CD4-positive, alpha-beta T cell (primary cell): ENCODE measurements at regions not wholly inside any gene's neighbourhood (a gene's known extent, or its start where the extent isn't known, plus 50 kb on each side); places are given as distances from the start of the nearest gene placed in this dataset.

Experiments used
- ATAC-seq: fragments of 200-7000 bp; cut with Tn5 transposase; one replicate; pipeline ENCODE4 v1.10.0; 2022; ENCODE audit warnings: mild to moderate bottlenecking; ENCODE audit not compliant: poor library complexity
- CTCF ChIA-PET: fragments of 350-600 bp; sonication (Branson Sonifier 250); formaldehyde crosslinking; loops from one replicate; lab custom pipeline; 2021; ENCODE audit warnings: antibody characterized with exemption, inconsistent platforms; lab: Charles Lee
- POLR2A ChIA-PET: fragments of 350-600 bp; sonication (Branson Sonifier 250); formaldehyde crosslinking; loops from one replicate; lab custom pipeline; 2021; ENCODE audit warnings: antibody characterized with exemption, inconsistent platforms; lab: Charles Lee
- DNase-seq, 14 experiments: peaks; one replicate each; pipeline ENCODE4 v3.0.0-alpha.2; 2013 to 2020; ENCODE audit warnings: mixed read lengths in 2 of 14
- H3K27ac ChIP-seq, 2 donors: one replicate each; pipeline versions ENCODE4 v1.5.1 to v1.7.0; 2013; ENCODE audit warnings: low read length in 2 of 2, low read depth in 1 of 2, mild to moderate bottlenecking in 1 of 2
- H3K27me3 ChIP-seq, 2 experiments: 1 replicate in 1 of 2; 2 replicates in 1 of 2; pipeline versions ENCODE4 v1.6.1 to v1.7.0; 2013; ENCODE audit warnings: low read length in 2 of 2, control low read depth in 1 of 2, mild to moderate bottlenecking in 1 of 2, moderate library complexity in 1 of 2; ENCODE audit not compliant: insufficient read depth in 2 of 2, control insufficient read depth in 1 of 2
- H3K36me3 ChIP-seq: one replicate; pipeline ENCODE4 v1.6.1; 2013; ENCODE audit warnings: low read length, control low read depth; ENCODE audit not compliant: insufficient read depth
- H3K4me1 ChIP-seq: one replicate; pipeline ENCODE4 v1.6.1; 2013; ENCODE audit warnings: low read length, control low read depth; ENCODE audit not compliant: insufficient read depth
- H3K4me3 ChIP-seq: one replicate; pipeline ENCODE4 v1.5.1; 2013; ENCODE audit warnings: mild to moderate bottlenecking, low read length, moderate library complexity
- H3K9me3 ChIP-seq, 2 experiments: 1 replicate in 1 of 2; 2 replicates in 1 of 2; pipeline versions ENCODE4 v1.6.1 to v1.7.0; 2013; ENCODE audit warnings: low read length in 2 of 2, mild to moderate bottlenecking in 2 of 2, control low read depth in 1 of 2, moderate library complexity in 1 of 2; ENCODE audit not compliant: control insufficient read depth in 1 of 2, insufficient read depth in 1 of 2
- H3K27ac Mint-ChIP-seq: one replicate; pipeline ENCODE4 v1.8.0; 2020; ENCODE audit warnings: mixed read lengths
- H3K27me3 Mint-ChIP-seq: one replicate; pipeline ENCODE4 v1.8.0; 2021; ENCODE audit warnings: mixed read lengths
- H3K36me3 Mint-ChIP-seq: one replicate; pipeline ENCODE4 v1.8.0; 2021; ENCODE audit warnings: low read depth, mixed read lengths
- H3K4me1 Mint-ChIP-seq: one replicate; pipeline ENCODE4 v1.8.0; 2021; ENCODE audit warnings: low read depth, mixed read lengths
- H3K4me3 Mint-ChIP-seq: one replicate; pipeline ENCODE4 v1.8.0; 2020; ENCODE audit warnings: mild to moderate bottlenecking, mixed read lengths
- H3K9me3 Mint-ChIP-seq: one replicate; pipeline ENCODE4 v1.8.0; 2020; ENCODE audit warnings: mixed read lengths
- CTCF ChIP-seq: fragments of 200-600 bp; IDR thresholded peaks from one replicate; pipeline ENCODE4 v1.8.0; 2022; ENCODE audit warnings: antibody characterized with exemption, mild to moderate bottlenecking
- intact Hi-C, 2 experiments: fragments of 100-400 bp; cut with DNase I in 1 of 2; cut with micrococcal nuclease in 1 of 2; formaldehyde crosslinking; loops; one replicate each; pipeline versions ENCODE4 v1.15.1 to v1.9.0; 2023 to 2025; cut with DNase I, micrococcal nuclease

- intact Hi-C loops: no loop called here
- ChIA-PET CTCF (no interaction called here), POLR2A (no interaction called here)
- H3K9me3 Mint-ChIP-seq: peaks cover 3% of the 10 kb centered on the region
- ATAC-seq (no peak), DNase-seq (no peak)
- H3K4me3 ChIP-seq: no peak overlapping the region
- H3K27me3 Mint-ChIP-seq: no peaks in the 10 kb centered on the region
- no peak overlapping the region for H3K27ac Mint-ChIP-seq
- H3K4me1 ChIP-seq: no peaks in the 10 kb centered on the region
- H3K9me3 ChIP-seq: peaks cover 0 to 16% of the 10 kb centered on the region in 2 experiments
- H3K36me3 ChIP-seq: no peaks in the 10 kb centered on the region
- no peaks in the 10 kb centered on the region for H3K4me1 Mint-ChIP-seq
- no peak overlapping the region for H3K4me3 Mint-ChIP-seq
- H3K27me3 ChIP-seq: no peaks in the 10 kb centered on the region
- H3K36me3 Mint-ChIP-seq: no peaks in the 10 kb centered on the region
- H3K27ac ChIP-seq: no peak overlapping the region
- TF ChIP-seq CTCF: no peak
Measured at GRCh38 chr16:86946396-86946795, 368.0 kb downstream of the FOXL1 start.

- ChIA-PET CTCF (no interaction called here), POLR2A (no interaction called here)
- Histone ChIP-seq H3K27me3 (no peaks in the 10 kb centered on the region), H3K4me1 (no peaks in the 10 kb centered on the region), H3K9me3 (peaks cover 0 to 16% of the 10 kb centered on the region in 2 experiments), H3K36me3 (no peaks in the 10 kb centered on the region), H3K27ac (no peak overlapping the region), H3K4me3 (no peak overlapping the region)
- H3K36me3 Mint-ChIP-seq: no peaks in the 10 kb centered on the region
- peaks cover 3% of the 10 kb centered on the region for H3K9me3 Mint-ChIP-seq
- ATAC-seq (no peak), DNase-seq (no peak)
- H3K27me3 Mint-ChIP-seq: peaks cover under 1% of the 10 kb centered on the region
- intact Hi-C loops: no loop called here
- H3K27ac Mint-ChIP-seq: no peak overlapping the region
- H3K4me3 Mint-ChIP-seq: no peak overlapping the region
- no peak for TF ChIP-seq CTCF
- no peaks in the 10 kb centered on the region for H3K4me1 Mint-ChIP-seq
Measured at GRCh38 chr16:86946981-86947380, 368.6 kb downstream of the FOXL1 start.

DNA sequence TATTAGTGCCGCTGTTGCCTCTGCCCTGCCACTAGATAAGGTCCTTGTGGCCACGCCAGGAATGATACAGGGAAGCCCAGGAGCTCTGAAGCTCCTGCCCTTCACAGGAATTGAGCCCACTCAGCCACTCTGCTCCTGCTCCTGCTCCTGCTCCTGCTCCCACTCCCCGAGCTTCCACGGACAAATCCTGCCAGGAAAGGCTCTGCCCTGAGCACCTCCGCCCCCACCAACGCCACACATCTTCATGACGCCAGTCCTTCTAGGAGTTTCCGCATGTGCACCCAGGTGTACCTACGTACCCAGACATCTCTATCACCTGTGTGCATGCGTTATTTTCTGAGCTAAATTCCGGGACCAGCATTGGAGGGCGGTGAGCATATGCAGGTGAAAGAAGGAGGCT lies 369.1 kb downstream of the C16orf95 start:
- no peak for DNase-seq
- Histone ChIP-seq H3K4me3 (no peak overlapping the region), H3K36me3 (no peaks in the 10 kb centered on the region), H3K27ac (no peak overlapping the region), H3K27me3 (no peaks in the 10 kb centered on the region), H3K4me1 (no peaks in the 10 kb centered on the region), H3K9me3 (peaks cover 0 to 15% of the 10 kb centered on the region in 2 experiments)
- POLR2A ChIA-PET: no interaction called here
- Mint-ChIP-seq H3K4me1 (no peaks in the 10 kb centered on the region), H3K27me3 (peaks cover 8% of the 10 kb centered on the region), H3K27ac (no peak overlapping the region), H3K9me3 (peaks cover 7% of the 10 kb centered on the region), H3K4me3 (no peak overlapping the region), H3K36me3 (no peaks in the 10 kb centered on the region)
- ATAC-seq: no peak
- intact Hi-C loops: no loop called here
- CTCF ChIA-PET: no interaction called here
- TF ChIP-seq CTCF: no peak
